Liver (tissue), 3 donors: ENCODE measurements at regions not wholly inside any gene's neighbourhood (a gene's known extent, or its start where the extent isn't known, plus 50 kb on each side); places are given as distances from the start of the nearest gene placed in this dataset.

Source experiments
- RAD21 ChIP-seq, 2 donors: IDR thresholded peaks; 2 replicates each; pipeline ENCODE4 v1.6.1; 2016; ENCODE audit warnings: antibody characterized with exemption in 2 of 2, mild to moderate bottlenecking in 2 of 2
- RXRA ChIP-seq, 2 donors: IDR thresholded peaks; 2 replicates each; pipeline ENCODE4 v1.6.1; 2017 to 2018; ENCODE audit warnings: antibody characterized with exemption in 2 of 2, mild to moderate bottlenecking in 1 of 2
- SP1 ChIP-seq: IDR thresholded peaks from 2 replicates; pipeline ENCODE4 v1.6.1; 2018; ENCODE audit warnings: antibody characterized with exemption, mild to moderate bottlenecking
- TF ChIP-seq, protein P1 (sequence below): fragments of 150-350 bp; IDR thresholded peaks from 2 replicates; pipeline ENCODE4 v1.5.1; 2017; ENCODE audit warnings: improper control_type of control experiment, low read depth, low read length; ENCODE audit not compliant: missing input control
- donor health status: healthy.
- donor health status: healthy.

DNA sequence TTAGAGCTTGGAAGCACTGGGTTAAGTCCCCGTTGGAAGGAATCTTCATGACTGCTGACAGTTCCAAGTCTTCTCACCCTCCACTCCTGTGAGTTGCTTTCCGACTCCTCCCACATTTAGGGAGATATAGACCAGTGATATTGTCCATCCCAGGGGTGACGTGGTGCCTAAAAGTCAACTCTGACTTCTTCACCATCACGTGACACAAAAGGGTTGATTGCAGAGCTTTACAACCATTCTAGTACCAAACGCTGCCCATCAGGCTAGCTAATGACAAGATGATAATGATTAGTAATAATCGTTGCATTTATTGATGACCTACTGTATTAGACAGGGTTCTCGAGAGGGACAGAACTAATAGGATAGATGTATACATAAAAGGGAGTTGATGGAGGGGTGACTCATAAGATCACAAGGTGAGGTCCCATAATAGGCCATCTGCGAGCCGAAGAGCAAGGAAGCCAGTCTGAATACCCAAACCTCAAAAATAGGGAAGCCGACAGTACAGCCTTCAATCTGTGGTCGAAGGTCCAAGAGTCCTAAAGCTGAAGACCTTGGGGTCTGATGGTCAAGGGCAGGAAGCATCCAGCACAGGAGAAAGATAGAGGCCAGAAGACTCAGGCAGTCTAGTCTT, 85.3 kb upstream of the CARD11 start:
- TF ChIP-seq RAD21 (IDR thresholded peaks at IDR 0.05) (no peak), SP1 (no peak), RXRA (IDR thresholded peaks at IDR 0.05) (no peak)
- TF ChIP-seq, protein P1, sequence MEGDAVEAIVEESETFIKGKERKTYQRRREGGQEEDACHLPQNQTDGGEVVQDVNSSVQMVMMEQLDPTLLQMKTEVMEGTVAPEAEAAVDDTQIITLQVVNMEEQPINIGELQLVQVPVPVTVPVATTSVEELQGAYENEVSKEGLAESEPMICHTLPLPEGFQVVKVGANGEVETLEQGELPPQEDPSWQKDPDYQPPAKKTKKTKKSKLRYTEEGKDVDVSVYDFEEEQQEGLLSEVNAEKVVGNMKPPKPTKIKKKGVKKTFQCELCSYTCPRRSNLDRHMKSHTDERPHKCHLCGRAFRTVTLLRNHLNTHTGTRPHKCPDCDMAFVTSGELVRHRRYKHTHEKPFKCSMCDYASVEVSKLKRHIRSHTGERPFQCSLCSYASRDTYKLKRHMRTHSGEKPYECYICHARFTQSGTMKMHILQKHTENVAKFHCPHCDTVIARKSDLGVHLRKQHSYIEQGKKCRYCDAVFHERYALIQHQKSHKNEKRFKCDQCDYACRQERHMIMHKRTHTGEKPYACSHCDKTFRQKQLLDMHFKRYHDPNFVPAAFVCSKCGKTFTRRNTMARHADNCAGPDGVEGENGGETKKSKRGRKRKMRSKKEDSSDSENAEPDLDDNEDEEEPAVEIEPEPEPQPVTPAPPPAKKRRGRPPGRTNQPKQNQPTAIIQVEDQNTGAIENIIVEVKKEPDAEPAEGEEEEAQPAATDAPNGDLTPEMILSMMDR: no peak
